ENCODE measurements at regions not wholly inside any gene's neighbourhood (a gene's known extent, or its start where the extent isn't known, plus 50 kb on each side); places are given as distances from the start of the nearest gene placed in this dataset.

DNA sequence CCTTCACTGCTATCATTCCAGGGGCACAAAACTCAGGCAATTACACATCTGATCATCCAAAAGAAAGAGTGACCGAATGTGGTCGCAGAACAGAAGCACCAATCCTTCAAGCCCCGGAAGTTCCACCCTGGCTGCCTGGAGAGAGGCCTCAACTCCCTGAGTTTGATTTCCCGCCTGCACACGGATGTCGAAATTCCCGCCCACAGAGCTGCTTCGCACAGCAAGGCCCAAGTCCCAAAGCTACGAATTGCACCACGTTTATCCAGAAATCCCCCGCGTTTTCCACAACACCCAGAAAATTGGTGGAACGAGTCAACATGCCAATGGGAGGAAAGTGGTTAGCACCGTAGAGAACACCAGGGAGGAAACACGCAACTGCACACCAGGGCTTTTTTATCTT is 445.4 kb downstream of the EIPR1 start:
- Histone ChIP-seq H3K27me3 (no peaks in the 10 kb centered on the region), H3K4me1 (no peaks in the 10 kb centered on the region), H3K36me3 (replicated peaks in 1 of 2; ENCODE audit: insufficient read depth in 1 of 2, low read depth in 2 of 2) (no peaks in the 10 kb centered on the region), H3K4me3 (no peak overlapping the region), H3K9me3 (no peaks in the 10 kb centered on the region), H3K27ac (no peak overlapping the region)
- intact Hi-C loops (cut with DNase I), result no loop called here
- WGBS, 2 donors, result 65 to 72% methylated on average over 14 to 15 of the region's 15 CpGs
- no peak for DNase-seq
- ATAC-seq, result no peak
- TF ChIP-seq, protein P1, sequence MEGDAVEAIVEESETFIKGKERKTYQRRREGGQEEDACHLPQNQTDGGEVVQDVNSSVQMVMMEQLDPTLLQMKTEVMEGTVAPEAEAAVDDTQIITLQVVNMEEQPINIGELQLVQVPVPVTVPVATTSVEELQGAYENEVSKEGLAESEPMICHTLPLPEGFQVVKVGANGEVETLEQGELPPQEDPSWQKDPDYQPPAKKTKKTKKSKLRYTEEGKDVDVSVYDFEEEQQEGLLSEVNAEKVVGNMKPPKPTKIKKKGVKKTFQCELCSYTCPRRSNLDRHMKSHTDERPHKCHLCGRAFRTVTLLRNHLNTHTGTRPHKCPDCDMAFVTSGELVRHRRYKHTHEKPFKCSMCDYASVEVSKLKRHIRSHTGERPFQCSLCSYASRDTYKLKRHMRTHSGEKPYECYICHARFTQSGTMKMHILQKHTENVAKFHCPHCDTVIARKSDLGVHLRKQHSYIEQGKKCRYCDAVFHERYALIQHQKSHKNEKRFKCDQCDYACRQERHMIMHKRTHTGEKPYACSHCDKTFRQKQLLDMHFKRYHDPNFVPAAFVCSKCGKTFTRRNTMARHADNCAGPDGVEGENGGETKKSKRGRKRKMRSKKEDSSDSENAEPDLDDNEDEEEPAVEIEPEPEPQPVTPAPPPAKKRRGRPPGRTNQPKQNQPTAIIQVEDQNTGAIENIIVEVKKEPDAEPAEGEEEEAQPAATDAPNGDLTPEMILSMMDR (IDR thresholded peaks at IDR 0.05), result no peak
- TF ChIP-seq POLR2A (IDR thresholded peaks at IDR 0.05), result no peak

DNA sequence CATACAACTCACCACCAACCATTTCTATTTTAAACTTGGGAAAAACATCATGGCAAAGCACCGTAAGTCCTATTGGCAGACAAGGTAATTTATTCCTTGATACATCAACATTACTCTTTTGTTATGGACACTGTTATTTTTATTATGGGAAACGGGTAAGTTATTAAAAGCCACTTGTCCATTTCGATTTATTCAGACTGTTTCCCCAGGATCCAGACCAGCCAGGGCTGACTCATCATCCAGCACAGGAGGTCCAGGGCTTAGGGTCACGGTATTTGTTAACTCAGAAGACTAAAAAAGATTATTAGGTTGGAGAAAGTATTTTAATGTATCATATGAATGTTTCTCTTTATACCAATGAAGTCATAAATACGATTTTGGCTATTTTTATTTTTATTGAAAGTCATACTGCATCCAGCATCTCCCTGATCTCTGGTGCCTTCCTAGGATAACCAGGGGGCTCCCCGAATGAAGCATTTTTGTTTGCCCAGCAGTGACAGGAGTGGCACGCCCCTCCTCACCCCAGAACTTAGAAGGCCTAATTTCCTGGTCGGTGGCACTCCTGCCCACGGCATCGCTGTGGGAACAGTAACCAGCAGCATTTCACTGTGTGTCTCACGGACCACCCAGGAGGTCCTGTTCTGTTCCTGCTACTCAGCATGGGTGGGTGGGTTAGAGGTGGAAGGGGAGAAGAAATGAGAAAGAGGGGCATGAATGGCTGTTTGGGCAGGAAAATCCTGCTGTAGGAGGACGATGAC is 446.1 kb downstream of the EIPR1 start:
- WGBS, 2 donors, result 68 to 69% methylated on average over 12 of the region's 12 CpGs
- Histone ChIP-seq H3K27me3 (no peaks in the 10 kb centered on the region), H3K36me3 (replicated peaks in 1 of 2; ENCODE audit: insufficient read depth in 1 of 2, low read depth in 2 of 2) (no peaks in the 10 kb centered on the region), H3K4me1 (no peaks in the 10 kb centered on the region), H3K27ac (no peak overlapping the region), H3K4me3 (no peak overlapping the region), H3K9me3 (no peaks in the 10 kb centered on the region)
- TF ChIP-seq POLR2A (IDR thresholded peaks at IDR 0.05), result no peak
- TF ChIP-seq, protein P1 (IDR thresholded peaks at IDR 0.05), result no peak
- no peak for DNase-seq
- no peak for ATAC-seq
- intact Hi-C loops (cut with DNase I), result no loop called here

DNA sequence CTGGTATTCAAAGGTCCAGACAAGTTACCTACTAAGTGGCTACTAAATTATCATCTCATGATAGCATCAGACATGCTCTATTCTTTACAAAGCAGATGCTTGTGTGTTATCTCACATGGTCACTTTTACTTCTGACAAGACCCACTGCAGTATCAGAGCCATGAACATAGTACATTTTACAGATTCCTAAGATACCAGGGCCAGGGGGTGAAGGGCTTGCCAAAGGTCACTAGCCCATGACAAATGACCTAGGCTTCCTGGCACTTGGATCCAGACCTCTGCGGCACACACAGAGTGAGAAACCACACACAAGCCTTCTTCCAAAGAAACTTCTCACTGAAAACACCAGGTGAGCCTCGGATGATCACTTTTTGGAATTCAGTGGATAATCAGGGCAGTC is 446.8 kb downstream of the EIPR1 start:
- ATAC-seq (no peak), DNase-seq (no peak)
- no peaks in the 10 kb centered on the region for H3K9me3 ChIP-seq
- H3K36me3 ChIP-seq (replicated peaks in 1 of 2; ENCODE audit: insufficient read depth in 1 of 2, low read depth in 2 of 2), result no peaks in the 10 kb centered on the region
- H3K4me3 ChIP-seq, result no peak overlapping the region
- 56 to 75% methylated on average over 2 of the region's 2 CpGs for WGBS, 2 donors
- TF ChIP-seq, protein P1 (IDR thresholded peaks at IDR 0.05), result no peak
- no peak for TF ChIP-seq POLR2A (IDR thresholded peaks at IDR 0.05)
- no peak overlapping the region for H3K27ac ChIP-seq
- H3K4me1 ChIP-seq, result no peaks in the 10 kb centered on the region
- H3K27me3 ChIP-seq, result no peaks in the 10 kb centered on the region
- intact Hi-C loops (cut with DNase I), result no loop called here

DNA sequence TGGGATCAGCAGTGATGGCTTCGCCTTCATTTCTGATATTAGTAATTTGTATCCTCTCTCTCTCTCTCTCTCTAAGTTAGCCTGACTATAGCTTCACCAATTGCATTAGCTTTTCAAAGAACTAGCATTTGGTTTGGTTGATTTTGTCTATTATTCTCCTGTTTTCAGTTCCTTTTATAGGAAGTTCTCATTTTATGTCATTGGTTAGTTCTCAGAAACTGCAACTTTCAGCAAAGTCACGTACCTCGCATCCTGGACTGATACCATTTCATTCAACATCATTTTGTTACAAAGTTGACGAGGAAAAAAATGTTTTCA is 450.8 kb downstream of the EIPR1 start:
- Histone ChIP-seq H3K4me1 (no peaks in the 10 kb centered on the region), H3K36me3 (replicated peaks in 1 of 2; ENCODE audit: insufficient read depth in 1 of 2, low read depth in 2 of 2) (no peaks in the 10 kb centered on the region), H3K27me3 (no peaks in the 10 kb centered on the region), H3K27ac (no peak overlapping the region), H3K9me3 (no peaks in the 10 kb centered on the region), H3K4me3 (no peak overlapping the region)
- whole genome bisulfite sequencing, 2 donors, result 66 to 67% methylated on average over 4 of the region's 4 CpGs
- intact Hi-C loops (cut with DNase I), result no loop called here
- no peak for DNase-seq
- no peak for ATAC-seq
- no peak for TF ChIP-seq POLR2A (IDR thresholded peaks at IDR 0.05)
- TF ChIP-seq, protein P1 (IDR thresholded peaks at IDR 0.05), result no peak

Data from body of pancreas (tissue), 4 donors.